ENCODE measurements at regions not wholly inside any gene's neighbourhood (a gene's known extent, or its start where the extent isn't known, plus 50 kb on each side); places are given as distances from the start of the nearest gene placed in this dataset.

GRCh38 chr15:95866711-95867440 is 463.6 kb upstream of the NR2F2 start:
- POLR2A ChIA-PET: no interaction called here
- Mint-ChIP-seq H3K9me3 (no peaks in the 10 kb centered on the region), H3K27ac (no peak overlapping the region), H3K4me1 (ENCODE audit: low read depth) (peaks cover 8% of the 10 kb centered on the region), H3K4me3 (no peak overlapping the region), H3K36me3 (ENCODE audit: low read depth) (no peaks in the 10 kb centered on the region), H3K27me3 (no peaks in the 10 kb centered on the region)
- ATAC-seq (no peak), DNase-seq (no peak)
- intact Hi-C loops (cut with micrococcal nuclease): no loop called here
- TF ChIP-seq CTCF (IDR thresholded peaks at IDR 0.05): no peak
- CTCF ChIA-PET: interaction anchor here (0.5 kb wide), 1 partner anchor 147 kb away, joined by 3 read pairs; no protein-coding TSS in a partner anchor

- H3K27ac Mint-ChIP-seq: no peak overlapping the region
- no peak for TF ChIP-seq CTCF (IDR thresholded peaks at IDR 0.05)
- DNase-seq (no peak), ATAC-seq (no peak)
- peaks cover 8% of the 10 kb centered on the region for H3K4me1 Mint-ChIP-seq (ENCODE audit: low read depth)
- POLR2A ChIA-PET: no interaction called here
- no peak overlapping the region for H3K4me3 Mint-ChIP-seq
- intact Hi-C loops (cut with micrococcal nuclease): no loop called here
- CTCF ChIA-PET: no interaction called here
- no peaks in the 10 kb centered on the region for H3K36me3 Mint-ChIP-seq (ENCODE audit: low read depth)
- no peaks in the 10 kb centered on the region for H3K27me3 Mint-ChIP-seq
- H3K9me3 Mint-ChIP-seq: no peaks in the 10 kb centered on the region
These were observed 462.1 kb upstream of the NR2F2 start for GRCh38 chr15:95868450-95868849.

- no peaks in the 10 kb centered on the region for H3K27me3 Mint-ChIP-seq
- ATAC-seq (no peak), DNase-seq (no peak)
- no peak overlapping the region for H3K4me3 Mint-ChIP-seq
- intact Hi-C loops (cut with micrococcal nuclease): no loop called here
- no peak for TF ChIP-seq CTCF (IDR thresholded peaks at IDR 0.05)
- no peaks in the 10 kb centered on the region for H3K9me3 Mint-ChIP-seq
- H3K4me1 Mint-ChIP-seq (ENCODE audit: low read depth): peaks cover 8% of the 10 kb centered on the region
- H3K27ac Mint-ChIP-seq: no peak overlapping the region
- CTCF ChIA-PET: no interaction called here
- H3K36me3 Mint-ChIP-seq (ENCODE audit: low read depth): no peaks in the 10 kb centered on the region
- POLR2A ChIA-PET: no interaction called here
These were observed 461.5 kb upstream of the NR2F2 start for GRCh38 chr15:95868970-95869369.

GRCh38 chr15:95869920-95870319 is 460.6 kb upstream of the NR2F2 start:
- H3K9me3 Mint-ChIP-seq: no peaks in the 10 kb centered on the region
- no peaks in the 10 kb centered on the region for H3K27me3 Mint-ChIP-seq
- H3K4me3 Mint-ChIP-seq: no peak overlapping the region
- no peak overlapping the region for H3K27ac Mint-ChIP-seq
- ChIA-PET CTCF (no interaction called here), POLR2A (no interaction called here)
- H3K36me3 Mint-ChIP-seq (ENCODE audit: low read depth): no peaks in the 10 kb centered on the region
- DNase-seq (peak; percentile 2), ATAC-seq (peak; percentile 20)
- intact Hi-C loops (cut with micrococcal nuclease): no loop called here
- TF ChIP-seq CTCF (IDR thresholded peaks at IDR 0.05): no peak
- H3K4me1 Mint-ChIP-seq (ENCODE audit: low read depth): peaks cover 8% of the 10 kb centered on the region

GRCh38 chr15:95872366-95872771 is 458.1 kb upstream of the NR2F2 start:
- ATAC-seq: no peak
- ChIA-PET CTCF (no interaction called here), POLR2A (no interaction called here)
- peaks cover 13% of the 10 kb centered on the region for H3K4me1 Mint-ChIP-seq (ENCODE audit: low read depth)
- intact Hi-C loops (cut with micrococcal nuclease): no loop called here
- H3K36me3 Mint-ChIP-seq (ENCODE audit: low read depth): no peaks in the 10 kb centered on the region
- no peak for TF ChIP-seq CTCF (IDR thresholded peaks at IDR 0.05)
- H3K27ac Mint-ChIP-seq: no peak overlapping the region
- no peaks in the 10 kb centered on the region for H3K9me3 Mint-ChIP-seq
- H3K4me3 Mint-ChIP-seq: no peak overlapping the region
- DNase-seq: no peak
- no peaks in the 10 kb centered on the region for H3K27me3 Mint-ChIP-seq

All from activated CD8-positive, alpha-beta T cell treated with anti-CD3 and anti-CD28 coated beads for 36 hours (primary cell).